Liver (tissue), 8 donors: ENCODE measurements at regions not wholly inside any gene's neighbourhood (a gene's known extent, or its start where the extent isn't known, plus 50 kb on each side); places are given as distances from the start of the nearest gene placed in this dataset.

Experiments
- DNase-seq: peaks from one replicate; pipeline ENCODE4 v3.0.0-alpha.2; 2017; ENCODE audit warnings: low spot score
- H3K27ac ChIP-seq, 2 donors: one replicate each; pipeline ENCODE4 v1.7.0; 2013; ENCODE audit warnings: inconsistent platforms in 2 of 2, low read length in 2 of 2, control low read depth in 1 of 2, low read depth in 1 of 2, mild to moderate bottlenecking in 1 of 2
- H3K27me3 ChIP-seq, 4 donors: one replicate each; pipeline versions ENCODE4 v1.6.1 to v1.7.0; 2013; ENCODE audit warnings: low read length in 3 of 4, inconsistent platforms in 1 of 4, mild to moderate bottlenecking in 1 of 4, moderate library complexity in 1 of 4; ENCODE audit not compliant: control insufficient read depth in 4 of 4, insufficient read depth in 4 of 4
- H3K36me3 ChIP-seq, 4 donors: one replicate each; pipeline versions ENCODE4 v1.6.1 to v1.7.0; 2013; ENCODE audit warnings: low read length in 3 of 4, mild to moderate bottlenecking in 3 of 4, low read depth in 1 of 4, moderate library complexity in 1 of 4; ENCODE audit not compliant: control insufficient read depth in 4 of 4, insufficient read depth in 3 of 4
- H3K4me1 ChIP-seq, 4 donors: one replicate each; pipeline versions ENCODE4 v1.6.1 to v1.7.0; 2013; ENCODE audit warnings: low read length in 3 of 4, mild to moderate bottlenecking in 3 of 4, moderate library complexity in 1 of 4; ENCODE audit not compliant: control insufficient read depth in 4 of 4, insufficient read depth in 4 of 4
- H3K4me3 ChIP-seq, 3 donors: one replicate each; pipeline versions ENCODE4 v1.6.1 to v1.7.0; 2013; ENCODE audit warnings: low read length in 3 of 3, control low read depth in 1 of 3, low read depth in 1 of 3, mild to moderate bottlenecking in 1 of 3
- H3K9ac ChIP-seq, 2 donors: one replicate each; pipeline ENCODE4 v1.7.0; 2013; ENCODE audit warnings: low read length in 2 of 2, mild to moderate bottlenecking in 2 of 2, moderate library complexity in 2 of 2, control low read depth in 1 of 2, low read depth in 1 of 2
- H3K9me3 ChIP-seq, 4 donors: one replicate each; pipeline versions ENCODE4 v1.6.1 to v1.7.0; 2013; ENCODE audit warnings: low read length in 3 of 4; ENCODE audit not compliant: control insufficient read depth in 4 of 4
- ATF3 ChIP-seq: IDR thresholded peaks from 2 replicates; pipeline ENCODE4 v1.6.1; 2016; ENCODE audit warnings: antibody characterized with exemption
- CTCF ChIP-seq: fragments of 150-350 bp; IDR thresholded peaks from 2 replicates; pipeline ENCODE4 v1.5.1; 2017; ENCODE audit warnings: improper control_type of control experiment, low read depth, low read length; ENCODE audit not compliant: missing input control
- FOXA1 ChIP-seq: IDR thresholded peaks from 2 replicates; pipeline ENCODE4 v1.6.1; 2016; ENCODE audit warnings: antibody characterized with exemption
- FOXA2 ChIP-seq: IDR thresholded peaks from 2 replicates; pipeline ENCODE4 v1.6.1; 2016; ENCODE audit warnings: antibody characterized with exemption
- GABPA ChIP-seq, 2 donors: IDR thresholded peaks in 1 of 2; conservative IDR thresholded peaks in 1 of 2; 2 replicates each; pipeline ENCODE4 v1.6.1; 2016; ENCODE audit warnings: antibody characterized with exemption in 2 of 2, mild to moderate bottlenecking in 1 of 2, moderate library complexity in 1 of 2
- HNF4A ChIP-seq, 2 donors: conservative IDR thresholded peaks; 2 replicates each; pipeline ENCODE4 v1.6.1; 2016; ENCODE audit warnings: antibody characterized with exemption in 2 of 2, mild to moderate bottlenecking in 2 of 2
- JUND ChIP-seq, 2 donors: IDR thresholded peaks; 2 replicates each; pipeline ENCODE4 v1.6.1; 2016; ENCODE audit warnings: antibody characterized with exemption in 2 of 2
- MAX ChIP-seq: IDR thresholded peaks from 2 replicates; pipeline ENCODE4 v1.6.1; 2016; ENCODE audit warnings: antibody characterized with exemption
- NR2F2 ChIP-seq: IDR thresholded peaks from 2 replicates; pipeline ENCODE4 v1.6.1; 2016; ENCODE audit warnings: antibody characterized with exemption
- RAD21 ChIP-seq, 2 donors: IDR thresholded peaks; 2 replicates each; pipeline ENCODE4 v1.6.1; 2016; ENCODE audit warnings: antibody characterized with exemption in 2 of 2, mild to moderate bottlenecking in 2 of 2
- REST ChIP-seq: IDR thresholded peaks from 2 replicates; pipeline ENCODE4 v1.6.1; 2016; ENCODE audit warnings: antibody characterized with exemption, mild to moderate bottlenecking
- RXRA ChIP-seq, 2 donors: IDR thresholded peaks; 2 replicates each; pipeline ENCODE4 v1.6.1; 2017 to 2018; ENCODE audit warnings: antibody characterized with exemption in 2 of 2, mild to moderate bottlenecking in 1 of 2
- TAF1 ChIP-seq: conservative IDR thresholded peaks from 2 replicates; pipeline ENCODE4 v1.6.1; 2016; ENCODE audit warnings: antibody characterized with exemption, mild to moderate bottlenecking
- YY1 ChIP-seq: IDR thresholded peaks from 2 replicates; pipeline ENCODE4 v1.6.1; 2016; ENCODE audit warnings: antibody characterized with exemption, mild to moderate bottlenecking
- WGBS: extraction: QIAGEN DNeasy Blood & Tissue Kit; methylation state at CpG from one replicate; pipeline ENCODE4 v1.1.7; 2013; 5-methylcytosine and 5-hydroxymethylcytosine counted together
- donor health status: healthy.
- donor health status: healthy.
- donor health status: healthy.
- donor health status: healthy.
- donor health status: healthy.

GRCh38 chr12:85423947-85424346 is 143.9 kb downstream of the ALX1 start (continued):
- TF ChIP-seq CTCF (no peak), TAF1 (no peak), HNF4A (conservative IDR thresholded peaks at IDR 0.05) (no peak), RXRA (IDR thresholded peaks at IDR 0.05) (no peak), FOXA1 (no peak), NR2F2 (no peak)

GRCh38 chr12:85424581-85425348 is 144.7 kb downstream of the ALX1 start:
- H3K9ac ChIP-seq = no peak overlapping the region
- no peaks in the 10 kb centered on the region for H3K9me3 ChIP-seq
- WGBS = 46% methylated on average over 10 of the region's 10 CpGs
- no peak for DNase-seq
- no peaks in the 10 kb centered on the region for H3K36me3 ChIP-seq
- H3K27me3 ChIP-seq = peaks cover 0 to 4% (median 1%) of the 10 kb centered on the region in 4 donors
- no peak overlapping the region for H3K27ac ChIP-seq
- H3K4me3 ChIP-seq = no peak overlapping the region
- H3K4me1 ChIP-seq = no peaks in the 10 kb centered on the region
- TF ChIP-seq NR2F2 (no peak), HNF4A (conservative IDR thresholded peaks at IDR 0.05) (no peak), FOXA1 (no peak), ATF3 (no peak), FOXA2 (no peak), RXRA (IDR thresholded peaks at IDR 0.05) (no peak), GABPA (IDR thresholded peaks at IDR 0.05 in 1 of 2, conservative IDR thresholded peaks at IDR 0.05 in 1 of 2) (no peak), YY1 (no peak), REST (no peak), RAD21 (IDR thresholded peaks at IDR 0.05) (peak; percentile 31 to 45), CTCF (peak; percentile 17), JUND (IDR thresholded peaks at IDR 0.05) (no peak), TAF1 (no peak), MAX (no peak)
